Sciatic nerve (tissue), 2 donors: ENCODE measurements at regions not wholly inside any gene's neighbourhood (a gene's known extent, or its start where the extent isn't known, plus 50 kb on each side); places are given as distances from the start of the nearest gene placed in this dataset.

ENCODE experiments used
- ATAC-seq: fragments of 200-7000 bp; cut with Tn5 transposase; one replicate; pipeline ENCODE4 v1.9.1; 2020; ENCODE audit warnings: mild to moderate bottlenecking, moderate library complexity
- DNase-seq: peaks from one replicate; pipeline ENCODE4 v3.0.0-alpha.2; 2020; ENCODE audit warnings: low spot score
- intact Hi-C: fragments of 100-400 bp; cut with DNase I; formaldehyde crosslinking; loops from one replicate; pipeline ENCODE4 v1.14.2; 2022
- donor health status: DM: no; HTN: no; CAD: no.
- donor health status: DM: no; HTN: no; CAD: no.

DNA sequence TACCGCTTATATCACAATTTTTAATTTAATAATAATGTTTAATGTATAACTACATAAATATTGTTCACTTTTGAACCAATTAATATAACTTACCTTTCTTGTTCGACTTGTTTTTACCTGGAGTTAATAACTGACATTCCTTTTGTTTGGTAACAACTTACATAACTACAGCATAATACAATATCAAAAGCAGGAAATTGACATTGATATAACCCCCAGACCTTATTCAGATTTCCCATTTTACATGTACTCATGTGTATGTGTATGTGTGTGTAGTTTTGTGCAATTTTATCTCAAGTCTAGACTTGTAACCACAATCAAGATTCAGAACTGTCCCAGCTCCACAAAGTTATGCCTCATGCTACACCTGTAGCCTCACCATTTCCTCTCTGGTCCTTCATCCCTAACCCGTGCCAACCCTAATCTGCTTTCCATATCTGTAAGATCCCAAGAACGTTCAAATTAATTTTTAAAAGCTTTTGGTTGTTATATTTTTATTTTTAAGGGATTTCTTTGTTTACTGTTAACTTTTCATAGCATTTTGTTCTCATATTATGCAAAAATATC, 190.6 kb downstream of the MANEA start:
- DNase-seq: no peak
- intact Hi-C loops: no loop called here
- no peak for ATAC-seq

DNA sequence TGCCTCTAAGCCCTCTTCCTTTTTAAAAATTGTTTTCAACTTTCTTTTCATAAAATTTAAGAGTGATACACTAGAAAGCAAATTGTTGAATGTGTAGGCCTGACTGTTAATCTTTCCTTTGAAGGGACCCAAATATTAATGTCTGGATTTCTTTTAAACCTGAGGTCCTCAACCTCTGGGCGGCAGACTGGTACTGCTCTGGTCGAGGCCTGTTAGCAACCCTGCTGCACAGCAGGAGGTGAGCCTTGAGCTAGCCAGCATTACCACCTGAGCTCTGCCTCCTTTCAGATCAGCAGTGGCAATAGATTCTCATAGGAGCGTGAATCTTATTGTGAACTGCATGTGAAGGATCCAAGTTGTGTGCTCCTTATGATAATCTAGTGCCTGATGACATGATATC, 191.2 kb downstream of the MANEA start:
- intact Hi-C loops: no loop called here
- DNase-seq (no peak), ATAC-seq (no peak)

DNA sequence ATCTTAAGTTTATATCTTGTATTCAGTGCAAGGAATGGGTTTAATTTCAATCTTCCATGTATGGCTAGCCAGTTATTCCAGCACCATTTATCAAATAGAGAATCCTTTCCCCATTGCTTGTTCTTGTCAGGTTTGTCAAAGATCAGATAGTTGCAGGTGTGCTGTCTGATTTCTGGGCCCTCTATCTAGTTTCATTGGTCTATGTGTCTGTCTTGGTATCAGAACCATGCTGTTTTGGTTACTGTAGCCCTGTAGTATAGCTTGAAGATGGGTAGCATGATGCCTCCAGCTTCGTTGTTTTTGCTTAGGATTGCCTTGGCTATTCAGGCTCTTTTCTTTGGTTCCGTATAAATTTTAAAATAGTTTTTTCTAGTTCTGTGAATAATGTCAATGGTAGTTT, 200.0 kb downstream of the MANEA start:
- DNase-seq (no peak), ATAC-seq (no peak)
- intact Hi-C loops: no loop called here

DNA sequence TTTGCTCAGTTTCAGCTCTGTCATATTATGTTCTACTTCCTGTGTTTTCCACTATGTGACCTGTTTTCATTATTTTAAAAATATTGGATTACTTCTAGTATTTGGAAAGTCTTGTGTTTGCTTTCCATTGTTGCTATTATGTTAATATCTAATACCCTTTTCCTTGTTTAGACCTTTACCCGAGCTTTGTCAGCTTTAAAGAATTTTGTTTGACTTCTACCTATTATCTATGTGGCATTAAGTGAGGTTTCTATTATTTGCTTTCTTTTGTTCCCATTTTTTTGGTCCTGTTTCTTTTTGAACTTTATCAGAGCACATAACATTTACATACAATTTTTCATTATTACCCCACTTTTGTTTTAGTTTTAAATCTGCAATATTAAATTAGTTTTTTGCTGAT, 202.7 kb downstream of the MANEA start:
- intact Hi-C loops: no loop called here
- no peak for DNase-seq
- no peak for ATAC-seq

DNA sequence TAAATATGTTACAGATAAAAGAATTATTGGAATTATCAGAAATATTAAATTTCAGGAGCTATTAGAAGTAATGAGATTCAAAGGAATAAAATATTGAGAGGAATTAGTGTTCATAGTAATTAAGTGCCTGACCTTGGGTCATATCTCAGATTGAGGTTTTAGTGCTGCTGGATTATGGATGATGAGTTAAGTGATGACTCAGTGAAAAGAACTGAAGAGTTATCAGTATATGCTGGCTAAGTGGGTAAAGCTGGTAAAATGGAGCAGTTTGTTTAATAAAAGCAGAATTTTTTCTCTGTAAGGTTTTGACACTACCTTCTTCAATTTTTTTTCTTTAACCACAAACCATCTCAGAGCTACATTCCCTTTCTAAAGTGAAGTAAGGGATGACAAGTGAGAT, 206.7 kb downstream of the MANEA start:
- DNase-seq (no peak), ATAC-seq (no peak)

DNA sequence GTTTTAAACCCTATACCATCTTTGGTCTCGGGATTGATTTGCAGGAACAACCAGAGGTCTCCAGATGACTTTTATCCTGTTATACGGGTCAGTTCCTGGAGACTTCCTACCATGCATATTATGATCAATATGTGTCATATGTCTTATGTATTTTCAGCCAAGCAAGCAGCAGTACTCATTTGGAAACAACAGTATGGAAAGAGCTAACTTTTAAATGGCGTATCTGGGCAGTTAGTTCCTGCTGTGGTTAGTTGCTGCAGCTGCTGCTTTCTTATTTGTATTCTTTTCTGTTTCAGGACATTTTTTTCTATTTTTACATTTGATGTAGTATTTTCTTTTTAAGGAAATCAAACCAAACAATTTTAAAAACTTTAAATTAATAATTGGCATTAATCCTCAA, 207.5 kb downstream of the MANEA start:
- intact Hi-C loops: no loop called here
- ATAC-seq (no peak), DNase-seq (no peak)

More for the DNA sequence above, 206.7 kb downstream of the MANEA start:
- intact Hi-C loops: no loop called here

DNA sequence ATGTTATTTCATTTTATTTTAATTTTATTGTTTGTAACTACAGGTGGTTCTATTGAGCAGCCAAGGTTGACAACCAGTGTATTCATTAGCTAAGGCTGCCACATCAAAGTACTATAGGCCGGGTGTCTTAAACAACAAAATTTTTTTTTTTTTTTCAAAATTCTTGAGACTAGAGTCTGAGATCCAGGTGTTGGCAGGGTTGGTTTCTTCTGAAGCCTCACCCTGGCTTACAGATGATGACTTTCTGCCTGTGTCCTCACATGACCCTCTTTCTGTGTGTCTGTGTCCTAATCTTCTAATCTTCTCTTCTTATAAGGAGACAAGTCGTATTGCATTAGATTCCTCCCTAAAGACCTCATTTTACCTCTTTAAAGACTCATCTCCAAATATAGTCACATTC, 208.4 kb downstream of the MANEA start:
- no peak for DNase-seq
- ATAC-seq: no peak
- intact Hi-C loops: no loop called here

DNA sequence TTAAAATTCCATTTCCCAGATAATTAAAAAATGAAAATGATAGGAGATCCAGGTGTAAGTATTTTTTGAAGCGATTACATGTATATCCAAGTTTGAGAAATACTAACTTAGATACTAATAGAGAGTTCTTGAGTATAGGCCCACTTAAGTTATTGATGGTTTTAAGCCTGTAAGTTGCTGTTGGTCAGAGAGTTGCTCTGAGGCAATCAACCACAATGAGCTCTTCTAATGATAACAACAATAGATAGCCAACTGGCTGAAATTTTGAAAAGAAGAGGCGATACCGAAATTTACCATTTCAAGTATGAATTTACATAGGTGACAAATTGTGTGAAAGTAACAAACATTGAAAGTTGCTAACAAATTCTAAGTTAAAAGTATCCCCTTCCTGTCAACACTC, 209.5 kb downstream of the MANEA start:
- intact Hi-C loops: no loop called here
- DNase-seq: no peak
- ATAC-seq: no peak

DNA sequence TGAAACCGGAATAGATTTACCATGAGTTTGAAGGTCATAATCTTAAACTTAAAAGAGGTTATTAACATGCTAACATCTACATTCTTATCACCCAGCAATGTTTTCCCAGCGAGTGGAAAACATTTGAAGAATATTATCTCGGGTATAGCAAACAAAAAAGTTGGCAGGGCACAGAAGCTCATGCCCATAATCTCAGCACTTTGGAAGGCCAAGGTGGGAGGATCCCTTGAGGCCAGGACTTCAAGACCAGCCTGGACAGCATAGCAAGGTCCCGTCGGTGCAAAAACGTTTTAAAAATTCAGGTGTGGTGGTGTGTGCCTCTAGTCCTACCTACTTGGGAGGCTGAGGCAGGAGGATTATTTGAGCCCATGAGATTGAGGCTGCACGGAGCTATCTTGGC, 213.5 kb downstream of the MANEA start:
- intact Hi-C loops: no loop called here
- ATAC-seq (no peak), DNase-seq (no peak)

DNA sequence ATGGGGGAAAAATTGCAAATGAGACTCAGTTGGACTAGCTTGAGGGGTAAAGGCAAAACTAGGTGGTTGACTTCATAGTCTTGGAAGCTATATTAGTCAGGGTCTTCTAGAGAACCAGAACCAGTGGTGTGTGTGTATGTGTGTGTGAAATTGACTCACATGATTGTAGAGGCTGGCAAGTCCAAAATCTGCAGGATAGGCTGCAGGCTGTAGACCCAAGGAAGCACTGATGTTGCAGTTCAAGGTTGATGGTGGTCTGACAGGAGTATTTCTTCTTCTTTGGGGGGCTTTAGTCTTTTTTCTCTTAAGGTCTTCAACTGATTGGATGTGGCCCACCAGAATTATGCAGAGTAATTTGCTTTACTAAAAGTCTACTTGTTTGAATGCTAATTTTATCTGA, 217.4 kb downstream of the MANEA start:
- no peak for ATAC-seq
- intact Hi-C loops: no loop called here
- no peak for DNase-seq

DNA sequence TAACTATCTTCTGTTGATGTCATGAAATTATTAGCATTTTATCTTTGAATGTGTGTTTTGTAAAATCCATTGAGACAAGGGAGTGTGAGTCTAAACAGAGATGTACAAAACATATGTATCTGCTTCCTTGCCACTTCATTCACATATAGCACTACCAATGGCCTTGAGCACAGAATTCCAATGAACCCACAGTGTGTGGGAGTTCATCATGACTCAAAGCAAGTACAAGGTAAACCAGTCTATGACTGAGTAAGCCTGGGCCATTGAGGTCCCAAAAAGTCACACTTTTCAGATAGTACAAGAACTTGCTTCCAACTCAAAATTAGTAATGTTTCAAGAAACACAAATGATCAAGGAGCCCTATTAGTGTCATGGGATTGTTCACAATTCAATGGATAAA, 218.6 kb downstream of the MANEA start:
- no peak for DNase-seq
- intact Hi-C loops: no loop called here
- no peak for ATAC-seq

DNA sequence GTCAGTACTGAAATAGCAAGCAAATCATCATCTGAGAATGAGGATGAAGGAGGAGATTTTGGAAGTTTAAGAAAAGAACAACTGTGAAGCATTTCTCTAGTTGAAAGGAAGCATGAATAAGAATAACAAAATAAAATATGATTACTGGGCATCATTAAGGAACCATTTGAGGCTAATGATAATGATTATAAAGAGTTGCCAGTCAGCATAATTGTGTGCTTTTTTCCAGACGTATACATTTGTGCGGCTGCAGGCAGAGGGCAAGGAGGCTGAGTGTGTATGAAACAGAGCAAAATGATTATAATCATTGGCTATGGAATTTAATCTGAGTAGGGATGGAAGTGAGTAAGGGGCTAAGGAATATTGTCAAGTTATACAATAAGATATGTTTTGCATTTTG, 218.7 kb upstream of the FUT9 start:
- ATAC-seq: no peak
- intact Hi-C loops: no loop called here
- no peak for DNase-seq

DNA sequence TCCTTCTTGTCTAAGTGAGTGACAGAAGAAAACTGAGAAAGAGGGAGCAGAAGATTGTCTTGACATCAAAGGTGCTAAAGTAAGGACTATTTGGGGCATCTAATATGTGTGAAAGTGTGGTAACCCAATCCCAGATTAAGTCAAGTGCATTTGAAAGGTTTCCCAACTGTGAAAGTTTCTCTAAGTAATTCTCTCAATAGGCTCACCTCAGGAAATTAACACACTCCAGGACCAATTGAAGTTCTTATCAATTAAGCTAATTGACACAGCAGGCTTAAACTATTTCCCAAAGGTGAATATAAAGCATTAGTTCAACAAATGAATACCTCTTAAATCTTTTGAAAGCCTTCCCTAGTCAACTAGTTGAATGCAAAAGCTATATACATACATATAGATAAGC, 212.8 kb upstream of the FUT9 start:
- DNase-seq (no peak), ATAC-seq (no peak)
- intact Hi-C loops: no loop called here

DNA sequence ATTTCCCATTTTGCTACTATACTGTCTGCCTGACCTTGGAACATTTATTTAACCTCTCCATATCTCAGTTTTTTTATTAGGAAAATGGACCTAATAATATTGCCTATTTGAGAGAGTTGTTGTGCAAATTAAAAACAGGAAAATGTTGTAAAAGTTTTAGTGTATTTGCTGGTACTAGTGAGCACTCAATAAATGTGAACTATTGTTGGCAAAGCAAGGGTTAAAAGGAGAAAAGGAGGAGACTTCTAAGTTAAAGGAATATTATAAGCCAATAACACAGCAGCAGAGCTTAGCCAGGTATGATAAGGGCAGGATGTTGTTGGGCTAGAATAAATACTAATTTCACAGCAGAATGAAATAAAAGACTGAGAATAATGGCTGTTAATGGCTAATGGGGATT, 211.9 kb upstream of the FUT9 start:
- ATAC-seq: no peak
- intact Hi-C loops: no loop called here
- DNase-seq: no peak

DNA sequence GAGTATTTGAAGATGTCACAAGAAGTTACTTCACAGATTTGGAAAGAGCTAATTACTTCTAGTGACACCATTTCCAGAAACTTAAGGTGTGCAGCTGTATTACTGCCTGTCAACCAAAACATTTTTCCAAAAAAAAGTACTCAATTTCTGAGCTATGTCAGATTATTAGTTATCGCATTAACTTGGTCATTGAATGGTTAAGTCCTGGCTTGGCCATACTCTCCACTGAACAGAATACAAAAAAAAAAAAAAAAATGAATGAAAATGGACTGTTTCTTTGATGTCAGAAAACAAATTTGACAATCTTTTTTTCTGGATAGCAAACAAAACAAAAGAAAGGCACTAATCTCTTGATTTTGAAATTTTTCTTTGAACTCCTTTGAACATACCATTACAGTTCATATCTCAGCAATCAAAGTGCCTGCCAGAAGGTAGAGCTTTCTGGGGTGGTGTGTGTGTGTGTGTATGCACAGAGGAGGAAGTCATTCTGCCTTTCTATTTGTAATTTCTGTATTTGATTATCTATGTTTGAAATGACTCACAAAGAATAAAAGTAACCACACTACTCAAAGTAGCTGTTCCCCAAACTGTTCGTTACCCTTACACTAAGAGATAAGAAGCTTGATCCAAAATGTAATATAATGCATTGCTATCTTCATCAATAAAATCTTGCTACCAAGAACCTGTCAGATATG, 210.8 kb upstream of the FUT9 start:
- intact Hi-C loops: no loop called here
- ATAC-seq (no peak), DNase-seq (no peak)

DNA sequence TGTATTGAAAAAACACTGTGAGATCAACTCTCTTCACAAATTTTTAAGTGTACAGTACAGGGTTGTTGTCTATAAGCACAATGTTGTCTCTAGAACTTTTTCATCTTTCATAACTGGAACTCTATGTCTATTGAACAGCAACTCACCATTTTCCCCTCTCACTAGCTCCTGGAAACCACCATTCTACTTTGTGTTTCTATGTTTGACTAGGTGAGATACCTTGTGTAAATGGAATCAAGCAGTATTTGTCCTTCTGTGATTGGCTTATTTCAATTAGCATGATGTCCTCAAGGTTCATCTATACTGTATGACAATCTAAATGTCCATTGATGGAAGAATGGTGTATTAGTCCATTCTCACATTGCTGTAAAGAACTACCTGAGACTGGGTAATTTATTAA, 210.1 kb upstream of the FUT9 start:
- ATAC-seq: no peak
- intact Hi-C loops: no loop called here
- no peak for DNase-seq

DNA sequence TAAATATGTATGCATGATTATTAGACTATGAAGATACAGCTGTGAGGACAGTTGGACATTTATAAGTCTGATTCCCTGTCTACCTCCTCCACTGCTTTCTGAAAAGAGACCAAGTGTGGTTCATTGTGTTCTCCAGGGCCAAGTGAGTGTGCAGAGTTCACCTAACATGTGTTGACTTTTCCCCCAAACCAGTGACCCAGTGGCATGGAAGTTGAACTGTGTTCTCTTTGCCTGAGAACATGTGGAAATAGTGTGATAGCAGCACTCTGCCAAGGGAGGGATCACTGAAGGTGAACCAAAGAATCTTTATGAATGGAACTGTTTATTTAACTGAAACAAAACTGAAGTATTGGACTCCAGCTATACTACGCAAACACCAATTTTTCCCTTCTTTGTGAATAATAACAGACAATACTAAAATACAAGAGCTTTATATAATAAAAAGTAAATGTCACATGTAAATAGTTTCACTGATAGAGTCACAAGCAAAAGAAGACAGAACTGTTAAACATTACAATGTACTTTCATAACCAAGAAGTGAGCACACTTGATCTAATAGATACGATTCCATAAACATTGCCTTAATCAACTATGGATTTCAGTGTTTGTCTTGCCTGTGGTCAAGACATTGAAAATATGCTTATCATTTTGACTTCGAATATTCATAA, 200.3 kb upstream of the FUT9 start:
- ATAC-seq: no peak
- intact Hi-C loops: no loop called here
- no peak for DNase-seq

DNA sequence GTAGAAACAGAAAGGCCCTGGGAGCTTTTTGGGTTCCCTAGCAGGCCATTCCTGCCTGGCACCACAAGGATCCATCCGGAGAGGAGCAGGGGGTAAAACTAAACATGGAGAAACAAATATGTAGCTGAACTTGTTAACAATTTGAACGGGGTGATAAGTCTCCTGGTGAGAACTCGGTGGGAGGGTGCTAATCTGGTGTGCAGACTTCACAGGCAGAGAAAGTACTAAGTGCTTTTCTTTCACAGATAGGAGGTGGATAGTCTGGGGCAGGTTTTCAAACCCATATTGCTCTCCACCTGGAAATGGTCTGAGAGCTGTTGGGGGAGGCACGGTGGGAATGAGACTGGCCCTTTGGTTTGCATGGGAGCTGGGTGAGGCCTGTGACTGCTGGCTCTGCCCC, 196.3 kb upstream of the FUT9 start:
- ATAC-seq (no peak), DNase-seq (no peak)
- intact Hi-C loops: no loop called here

DNA sequence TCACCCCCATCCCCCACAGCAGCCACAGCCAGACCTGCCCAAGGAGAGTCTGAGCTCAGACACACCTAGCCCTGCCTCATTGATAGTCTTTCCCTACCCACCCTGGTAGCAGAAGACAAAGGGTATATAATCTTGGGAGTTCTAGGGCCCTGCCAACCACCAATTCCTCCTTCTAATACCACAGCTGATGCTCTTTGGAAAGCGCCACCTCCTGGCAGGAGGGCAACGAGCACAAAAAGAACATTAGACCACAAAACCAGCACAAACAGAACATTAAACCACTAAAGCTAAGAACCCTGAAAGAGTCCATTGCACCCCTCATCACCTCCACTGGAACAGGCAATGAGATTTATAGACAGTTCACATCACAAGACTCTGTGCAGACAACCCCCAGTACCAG, 195.8 kb upstream of the FUT9 start:
- intact Hi-C loops: no loop called here
- ATAC-seq: no peak

DNA sequence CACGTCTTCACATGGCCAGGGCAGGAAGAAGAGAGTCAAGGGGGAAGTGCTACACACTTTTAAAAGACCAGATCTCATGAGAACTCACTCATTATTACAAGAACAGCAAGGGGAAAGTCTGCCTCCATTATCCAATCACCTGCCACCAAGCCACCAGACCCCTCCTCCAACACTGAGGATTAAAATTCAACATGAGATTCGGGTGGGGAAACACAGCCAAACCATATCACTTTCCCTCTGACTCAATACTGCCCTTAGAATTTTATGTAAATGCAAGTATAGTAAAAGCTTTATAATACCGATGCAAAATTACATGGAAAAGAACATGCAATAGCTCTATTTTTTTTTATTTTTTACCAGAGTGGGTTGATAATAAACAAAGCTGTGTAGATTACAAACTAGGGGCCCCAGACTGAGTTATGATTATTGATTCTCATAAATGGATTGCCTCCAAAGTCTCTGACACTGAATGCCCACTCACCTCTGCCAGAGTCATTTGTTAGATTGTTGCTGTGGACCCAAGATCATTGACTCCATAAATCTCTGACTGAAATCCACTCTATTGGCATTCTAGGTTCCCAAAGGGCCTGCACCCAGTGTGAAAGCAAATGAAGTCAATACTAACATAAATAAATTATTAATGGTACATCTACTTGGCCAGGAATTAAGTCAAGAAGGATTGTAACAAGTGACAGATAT, 184.8 kb upstream of the FUT9 start:
- ATAC-seq: no peak

More for the DNA sequence above, 195.8 kb upstream of the FUT9 start:
- no peak for DNase-seq

More for the DNA sequence above, 184.8 kb upstream of the FUT9 start:
- DNase-seq: no peak
- intact Hi-C loops: no loop called here
